Fibroblast of the conjunctiva (primary cell): ENCODE measurements at regions not wholly inside any gene's neighbourhood (a gene's known extent, or its start where the extent isn't known, plus 50 kb on each side); places are given as distances from the start of the nearest gene placed in this dataset.

ENCODE experiments used
- DNase-seq: peaks from one replicate; pipeline ENCODE4 v3.0.0-alpha.2; 2010; ENCODE audit warnings: low read depth

- no peak for DNase-seq
Measured at GRCh38 chr11:110982214-110982613, 263.3 kb upstream of the POU2AF2 start.

- DNase-seq: no peak
Measured at GRCh38 chr11:110979696-110980095, 265.8 kb upstream of the POU2AF2 start.

DNA sequence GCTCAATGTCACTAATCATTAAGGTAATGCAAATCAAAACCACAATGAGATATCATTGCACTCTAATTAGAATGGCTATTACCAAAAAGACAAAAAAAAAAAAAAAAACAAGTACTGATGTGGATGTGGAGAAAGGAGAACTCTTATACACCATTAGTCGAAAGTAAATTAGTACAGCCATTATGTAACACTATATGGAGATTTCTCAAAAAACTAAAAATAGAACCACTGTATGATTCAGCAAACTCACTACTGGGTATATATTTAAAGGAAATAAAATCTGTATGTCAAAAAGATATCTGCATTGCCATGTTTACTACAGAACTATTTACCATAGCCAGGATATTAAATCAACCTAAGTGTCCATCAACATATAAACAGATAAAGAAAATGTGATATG is 265.4 kb upstream of the ARHGAP20 start:
- DNase-seq: no peak

- no peak for DNase-seq
Measured at GRCh38 chr11:110974731-110975130, 262.5 kb upstream of the ARHGAP20 start.

- DNase-seq: no peak
Measured at GRCh38 chr11:110973401-110973980, 261.3 kb upstream of the ARHGAP20 start.

DNA sequence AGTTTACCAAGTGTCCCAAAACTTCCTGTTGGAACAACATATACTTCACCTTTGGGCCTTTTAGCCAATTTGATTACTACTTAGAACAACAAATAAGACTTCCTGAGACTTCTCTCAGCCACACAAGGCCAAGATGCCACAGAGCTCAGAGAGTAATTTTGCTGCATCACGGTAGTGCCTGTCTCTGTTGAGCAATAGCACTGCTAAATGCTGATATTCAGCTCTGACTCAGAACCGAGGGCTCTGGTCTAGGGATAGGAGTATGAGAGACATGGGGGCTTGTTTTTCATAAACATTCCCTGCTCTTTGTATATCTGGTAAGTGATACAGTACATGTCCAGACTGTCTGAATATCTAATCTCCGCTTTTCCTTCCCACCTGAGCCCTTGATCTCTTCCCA is 260.4 kb upstream of the ARHGAP20 start:
- peak; percentile 69 for DNase-seq

DNA sequence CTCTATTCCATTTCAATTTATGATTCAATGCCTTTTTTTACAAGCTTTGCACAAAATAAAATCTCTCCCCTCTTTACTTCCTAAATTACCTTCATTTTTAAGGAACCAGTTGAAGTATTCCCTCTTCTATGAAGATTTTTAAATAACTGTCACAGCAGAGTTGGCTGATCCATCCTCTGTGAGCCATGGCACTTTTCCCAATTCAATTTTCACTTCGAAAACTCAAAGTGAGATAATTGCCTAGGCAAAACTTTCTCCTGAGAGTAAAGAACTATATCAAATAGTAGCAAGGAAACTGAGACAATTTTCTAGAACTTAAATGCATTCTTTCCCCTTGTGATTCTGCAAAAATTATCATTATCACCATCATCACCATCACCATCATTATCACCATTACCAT is 259.9 kb upstream of the ARHGAP20 start:
- DNase-seq: no peak

- no peak for DNase-seq
Measured at GRCh38 chr11:110971140-110971539, 258.9 kb upstream of the ARHGAP20 start.

- no peak for DNase-seq
Measured at GRCh38 chr11:110968348-110969062, 256.3 kb upstream of the ARHGAP20 start.

- no peak for DNase-seq
Measured at GRCh38 chr11:110966131-110966530, 253.9 kb upstream of the ARHGAP20 start.

DNA sequence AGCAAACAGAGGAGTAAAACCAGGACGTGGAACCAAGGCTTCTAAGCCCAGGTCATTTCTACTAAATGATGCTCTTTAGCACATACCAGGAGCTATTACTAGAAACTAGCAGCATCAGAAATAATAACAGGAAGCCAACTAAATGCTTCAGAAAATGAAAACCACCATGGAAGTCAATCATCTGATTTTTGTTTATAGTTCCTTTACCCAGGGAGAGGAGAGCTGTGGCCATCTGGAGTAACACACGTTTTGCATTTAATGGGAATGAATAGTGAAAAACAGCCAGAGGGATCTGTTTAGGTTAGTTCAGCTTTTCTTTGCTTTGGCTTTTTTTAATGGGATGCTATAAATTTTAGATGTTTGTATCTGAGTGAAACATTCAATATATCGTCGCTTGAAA is 250.7 kb upstream of the ARHGAP20 start:
- DNase-seq: peak; percentile 18

GRCh38 chr11:110960167-110960566 is 247.9 kb upstream of the ARHGAP20 start:
- DNase-seq: no peak

- DNase-seq: no peak
Measured at GRCh38 chr11:110958216-110958615, 246.0 kb upstream of the ARHGAP20 start.

DNA sequence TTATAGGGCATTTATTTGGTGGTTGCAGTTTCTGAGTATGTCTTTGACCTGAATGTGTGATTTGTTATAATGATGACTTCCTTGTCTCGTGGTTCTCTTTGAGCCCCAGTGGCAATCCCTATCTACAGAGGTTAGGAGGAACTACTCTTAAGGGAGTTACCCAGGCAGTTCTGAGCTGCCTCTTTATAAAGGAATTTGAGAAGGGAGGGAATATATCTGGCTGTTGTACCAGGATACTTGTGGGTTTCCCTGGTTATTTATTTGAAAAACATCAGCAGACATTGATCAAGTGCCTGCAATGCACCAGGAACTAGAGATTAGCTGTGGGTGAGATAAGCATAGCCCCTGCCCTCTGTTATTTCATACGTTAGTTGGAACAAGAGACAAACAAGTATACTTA is 243.5 kb upstream of the ARHGAP20 start:
- DNase-seq: no peak

DNA sequence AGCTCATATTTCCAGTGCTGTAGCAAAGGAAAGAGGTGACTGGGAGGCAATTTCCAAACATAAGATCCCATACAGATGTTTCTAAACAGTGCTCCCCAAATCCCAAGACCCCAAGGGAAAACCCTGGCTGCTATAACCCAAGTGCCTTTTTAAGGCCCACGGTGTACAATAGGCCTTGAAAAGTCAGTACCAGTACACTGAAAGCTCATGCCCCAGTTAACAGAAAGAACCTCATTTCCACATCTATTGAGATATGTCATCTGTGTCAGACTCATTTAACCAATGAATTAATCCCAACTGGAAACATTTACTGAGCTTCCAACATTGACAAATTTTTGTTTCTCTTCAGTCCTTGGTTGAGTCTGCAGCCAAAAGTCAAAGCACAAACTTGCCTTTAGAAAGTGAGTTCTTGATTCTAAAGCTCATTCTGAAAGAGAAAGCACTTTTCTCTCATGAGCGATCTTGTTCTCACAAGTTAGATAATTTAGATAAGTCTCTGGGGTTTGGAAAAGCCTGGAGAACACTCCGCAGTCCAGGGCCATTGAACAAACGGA is 239.8 kb upstream of the ARHGAP20 start:
- DNase-seq: no peak

GRCh38 chr11:110951037-110951949 is 239.1 kb upstream of the ARHGAP20 start:
- no peak for DNase-seq

DNA sequence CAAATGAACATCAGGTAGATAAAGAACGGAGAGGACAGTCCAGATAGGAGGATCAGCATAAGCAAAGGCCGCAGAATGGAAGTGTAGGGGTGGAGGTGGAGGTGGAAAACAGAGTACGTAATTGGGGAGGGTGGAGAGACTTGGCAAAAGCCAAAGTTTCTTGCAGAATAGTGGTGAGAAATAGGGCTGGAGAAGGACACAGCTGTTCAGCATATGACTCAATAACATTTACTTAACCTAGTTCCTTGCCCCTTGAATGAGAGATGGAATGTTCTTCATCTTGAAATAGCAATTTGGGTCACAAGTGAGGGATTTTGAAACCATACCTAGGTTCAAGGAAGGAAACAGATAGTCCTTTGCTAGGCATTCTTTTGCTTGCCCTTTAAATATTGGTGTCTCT is 235.9 kb upstream of the ARHGAP20 start:
- peak; percentile 38 for DNase-seq

- DNase-seq: no peak
Measured at GRCh38 chr11:110947096-110947495, 234.9 kb upstream of the ARHGAP20 start.

DNA sequence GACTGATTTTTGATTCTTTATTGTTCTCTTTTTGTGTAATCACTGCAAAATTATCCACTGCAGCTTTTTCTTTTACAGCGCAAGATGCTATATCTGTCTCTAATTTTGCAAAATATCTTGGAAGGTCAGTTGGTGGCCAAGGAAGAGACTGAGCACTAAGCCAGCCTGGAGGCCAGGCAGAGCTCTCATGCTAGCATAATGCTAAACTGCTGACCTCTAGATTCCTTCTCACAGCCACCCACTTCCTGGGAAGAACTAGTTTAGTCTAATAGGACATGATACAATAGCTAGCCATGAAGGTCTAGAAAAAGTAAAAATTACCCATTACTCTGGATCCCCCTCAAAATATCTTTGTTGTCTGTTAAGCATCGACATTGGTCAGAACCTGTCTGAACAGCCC is 227.2 kb upstream of the ARHGAP20 start:
- no peak for DNase-seq

DNA sequence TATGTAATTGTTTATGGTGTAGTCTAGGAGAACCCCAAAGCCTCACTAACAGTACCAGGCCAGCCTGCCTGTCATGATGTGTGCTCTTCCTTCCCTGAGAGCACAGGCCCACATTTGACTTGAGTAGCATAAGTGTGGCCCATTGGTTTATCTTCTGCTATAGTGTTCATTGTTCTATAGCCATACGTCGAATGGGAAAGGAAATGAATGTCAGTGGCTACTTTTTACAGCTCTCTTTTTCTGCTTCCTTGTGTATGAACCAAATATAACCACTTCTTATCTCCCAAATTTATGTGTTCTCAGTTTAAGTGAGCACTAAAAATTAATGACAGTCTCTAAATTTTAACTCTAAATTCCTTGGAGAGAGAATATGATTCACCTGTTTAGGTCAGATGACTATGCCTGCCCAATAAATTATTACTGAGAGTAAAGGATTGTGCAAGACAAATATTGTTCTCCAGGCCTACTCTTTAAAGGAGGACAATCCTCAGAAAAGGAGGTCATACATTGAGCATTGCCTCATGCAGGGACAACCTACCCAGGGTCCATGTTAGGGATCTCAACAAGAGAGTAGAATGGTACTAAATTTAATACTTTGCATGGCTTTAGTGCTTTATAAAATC is 222.9 kb upstream of the ARHGAP20 start:
- DNase-seq: no peak

DNA sequence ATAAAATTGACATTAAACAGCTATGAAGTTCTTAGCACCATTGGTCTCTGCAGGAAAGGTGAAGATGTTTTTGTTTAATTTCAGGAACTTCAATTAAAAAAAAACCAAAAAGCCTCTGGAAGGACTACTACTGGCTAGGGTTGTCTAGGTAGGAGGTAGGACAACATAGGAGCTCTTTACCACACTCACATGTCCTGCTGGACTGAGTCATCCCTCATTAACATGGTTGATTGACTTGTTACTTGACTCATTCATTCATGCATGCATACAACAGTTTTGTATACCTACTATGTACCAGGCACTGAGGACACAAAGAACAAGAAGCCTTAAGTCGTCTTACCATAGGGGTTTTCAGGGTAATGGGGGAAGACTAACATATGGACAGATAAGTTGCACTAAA is 216.9 kb upstream of the ARHGAP20 start:
- DNase-seq: no peak

GRCh38 chr11:110928391-110928790 is 216.2 kb upstream of the ARHGAP20 start:
- DNase-seq: no peak
